ENCODE measurements at regions not wholly inside any gene's neighbourhood (a gene's known extent, or its start where the extent isn't known, plus 50 kb on each side); places are given as distances from the start of the nearest gene placed in this dataset.

- peak in 1 of 2 donors; percentile 60 for DNase-seq
- H3K4ac ChIP-seq (ENCODE audit: low read depth, low read length), result no peak overlapping the region
- no peak overlapping the region for H3K9ac ChIP-seq (ENCODE audit: low read length)
- WGBS (ENCODE audit: extremely low coverage, insufficient coverage, insufficient read length), result no CpG with 5 or more reads among the region's 1 CpG
- no peaks in the 10 kb centered on the region for H3K9me3 ChIP-seq (ENCODE audit: insufficient read depth, low read depth, low read length)
- no peak overlapping the region for H4K91ac ChIP-seq (ENCODE audit: low read depth, low read length)
- H2BK5ac ChIP-seq (ENCODE audit: low read depth, low read length, poor library complexity), result no peak overlapping the region
- H3K23ac ChIP-seq (ENCODE audit: low read length), result no peak overlapping the region
- H3K4me3 ChIP-seq (ENCODE audit: low read depth, low read length), result no peak overlapping the region
- H3K79me1 ChIP-seq (ENCODE audit: low read length), result peaks cover 4% of the 10 kb centered on the region
- no peak overlapping the region for H2BK120ac ChIP-seq (ENCODE audit: insufficient read depth, low read length, poor library complexity)
- H4K12ac ChIP-seq (ENCODE audit: low read depth, low read length), result no peak overlapping the region
- no peaks in the 10 kb centered on the region for H3K36me3 ChIP-seq (ENCODE audit: control insufficient read depth in 1 of 2, insufficient read depth in 2 of 2, low read length in 2 of 2)
- no peaks in the 10 kb centered on the region for H3K79me2 ChIP-seq (ENCODE audit: control insufficient read depth, insufficient read depth, low read length, poor library complexity)
- H3K18ac ChIP-seq (ENCODE audit: low read length), result no peak overlapping the region
- no peak overlapping the region for H2AK5ac ChIP-seq (ENCODE audit: low read length)
- no peak overlapping the region for H3K27ac ChIP-seq (ENCODE audit: low read depth, low read length)
- H3K27me3 ChIP-seq (ENCODE audit: insufficient read depth, low read length), result no peaks in the 10 kb centered on the region
- H3K4me1 ChIP-seq (ENCODE audit: control insufficient read depth in 1 of 2, insufficient read depth in 2 of 2, low read length in 2 of 2), result peaks cover 2 to 7% of the 10 kb centered on the region in 2 experiments
- H2BK12ac ChIP-seq (ENCODE audit: low read length), result no peak overlapping the region
- no peak overlapping the region for H3K14ac ChIP-seq (ENCODE audit: low read length)
- H2AFZ ChIP-seq (ENCODE audit: insufficient read depth, low read length, poor library complexity), result no peak overlapping the region
- no peak overlapping the region for H3K4me2 ChIP-seq (ENCODE audit: low read length)
- H4K8ac ChIP-seq (ENCODE audit: low read depth, low read length), result no peak overlapping the region
Observed at GRCh38 chr10:57791546-57791945, 476.1 kb downstream of the IPMK start.

GRCh38 chr10:57790703-57791102 is 477.0 kb downstream of the IPMK start:
- Histone ChIP-seq H3K79me1 (ENCODE audit: low read length) (peaks cover 6% of the 10 kb centered on the region), H3K4me2 (ENCODE audit: low read length) (no peak overlapping the region), H4K91ac (ENCODE audit: low read depth, low read length) (no peak overlapping the region), H2BK120ac (ENCODE audit: insufficient read depth, low read length, poor library complexity) (no peak overlapping the region), H3K14ac (ENCODE audit: low read length) (no peak overlapping the region), H4K12ac (ENCODE audit: low read depth, low read length) (no peak overlapping the region), H3K27ac (ENCODE audit: low read depth, low read length) (no peak overlapping the region), H3K18ac (ENCODE audit: low read length) (no peak overlapping the region), H3K4me1 (ENCODE audit: control insufficient read depth in 1 of 2, insufficient read depth in 2 of 2, low read length in 2 of 2) (peaks cover 2 to 7% of the 10 kb centered on the region in 2 experiments), H3K27me3 (ENCODE audit: insufficient read depth, low read length) (no peaks in the 10 kb centered on the region), H3K4ac (ENCODE audit: low read depth, low read length) (no peak overlapping the region), H3K36me3 (ENCODE audit: control insufficient read depth in 1 of 2, insufficient read depth in 2 of 2, low read length in 2 of 2) (no peaks in the 10 kb centered on the region), H2AK5ac (ENCODE audit: low read length) (no peak overlapping the region), H3K9ac (ENCODE audit: low read length) (no peak overlapping the region), H3K23ac (ENCODE audit: low read length) (no peak overlapping the region), H3K4me3 (ENCODE audit: low read depth, low read length) (no peak overlapping the region), H2BK5ac (ENCODE audit: low read depth, low read length, poor library complexity) (no peak overlapping the region), H4K8ac (ENCODE audit: low read depth, low read length) (no peak overlapping the region), H3K9me3 (ENCODE audit: insufficient read depth, low read depth, low read length) (no peaks in the 10 kb centered on the region), H2AFZ (ENCODE audit: insufficient read depth, low read length, poor library complexity) (no peak overlapping the region), H3K79me2 (ENCODE audit: control insufficient read depth, insufficient read depth, low read length, poor library complexity) (no peaks in the 10 kb centered on the region), H2BK12ac (ENCODE audit: low read length) (peak overlapping the region; percentile 8)
- DNase-seq, result no peak
- no CpG with 5 or more reads among the region's 1 CpG for WGBS (ENCODE audit: extremely low coverage, insufficient coverage, insufficient read length)

GRCh38 chr10:57788117-57788516 is 479.6 kb downstream of the IPMK start:
- Histone ChIP-seq H3K9me3 (ENCODE audit: insufficient read depth, low read depth, low read length) (no peaks in the 10 kb centered on the region), H3K79me1 (ENCODE audit: low read length) (peaks cover 10% of the 10 kb centered on the region), H4K91ac (ENCODE audit: low read depth, low read length) (no peak overlapping the region), H2AK5ac (ENCODE audit: low read length) (no peak overlapping the region), H3K27ac (ENCODE audit: low read depth, low read length) (no peak overlapping the region), H2AFZ (ENCODE audit: insufficient read depth, low read length, poor library complexity) (no peak overlapping the region), H3K36me3 (ENCODE audit: control insufficient read depth in 1 of 2, insufficient read depth in 2 of 2, low read length in 2 of 2) (no peaks in the 10 kb centered on the region), H3K23ac (ENCODE audit: low read length) (no peak overlapping the region), H3K14ac (ENCODE audit: low read length) (no peak overlapping the region), H3K4me3 (ENCODE audit: low read depth, low read length) (no peak overlapping the region), H3K4me2 (ENCODE audit: low read length) (no peak overlapping the region), H3K27me3 (ENCODE audit: insufficient read depth, low read length) (no peaks in the 10 kb centered on the region), H3K18ac (ENCODE audit: low read length) (no peak overlapping the region), H3K79me2 (ENCODE audit: control insufficient read depth, insufficient read depth, low read length, poor library complexity) (no peaks in the 10 kb centered on the region), H3K4me1 (ENCODE audit: control insufficient read depth in 1 of 2, insufficient read depth in 2 of 2, low read length in 2 of 2) (peaks cover 2 to 7% of the 10 kb centered on the region in 2 experiments), H3K4ac (ENCODE audit: low read depth, low read length) (no peak overlapping the region), H4K12ac (ENCODE audit: low read depth, low read length) (no peak overlapping the region), H3K9ac (ENCODE audit: low read length) (no peak overlapping the region), H2BK12ac (ENCODE audit: low read length) (no peak overlapping the region), H2BK5ac (ENCODE audit: low read depth, low read length, poor library complexity) (no peak overlapping the region), H4K8ac (ENCODE audit: low read depth, low read length) (no peak overlapping the region), H2BK120ac (ENCODE audit: insufficient read depth, low read length, poor library complexity) (no peak overlapping the region)
- WGBS (ENCODE audit: extremely low coverage, insufficient coverage, insufficient read length), result no CpG with 5 or more reads among the region's 3 CpGs
- DNase-seq, result no peak

- Histone ChIP-seq H3K27ac (ENCODE audit: low read depth, low read length) (peak overlapping the region; percentile 57), H2AK5ac (ENCODE audit: low read length) (no peak overlapping the region), H3K9ac (ENCODE audit: low read length) (no peak overlapping the region), H3K79me2 (ENCODE audit: control insufficient read depth, insufficient read depth, low read length, poor library complexity) (no peaks in the 10 kb centered on the region), H3K18ac (ENCODE audit: low read length) (no peak overlapping the region), H3K79me1 (ENCODE audit: low read length) (peaks cover 10% of the 10 kb centered on the region), H2BK12ac (ENCODE audit: low read length) (peak overlapping the region; percentile 70), H3K4me3 (ENCODE audit: low read depth, low read length) (no peak overlapping the region), H3K23ac (ENCODE audit: low read length) (no peak overlapping the region), H3K36me3 (ENCODE audit: control insufficient read depth in 1 of 2, insufficient read depth in 2 of 2, low read length in 2 of 2) (no peaks in the 10 kb centered on the region), H2AFZ (ENCODE audit: insufficient read depth, low read length, poor library complexity) (no peak overlapping the region), H3K4me1 (ENCODE audit: control insufficient read depth in 1 of 2, insufficient read depth in 2 of 2, low read length in 2 of 2) (peaks cover 2 to 7% of the 10 kb centered on the region in 2 experiments), H2BK5ac (ENCODE audit: low read depth, low read length, poor library complexity) (peak overlapping the region; percentile 92), H3K14ac (ENCODE audit: low read length) (peak overlapping the region; percentile 54), H3K4ac (ENCODE audit: low read depth, low read length) (no peak overlapping the region), H2BK120ac (ENCODE audit: insufficient read depth, low read length, poor library complexity) (peak overlapping the region; percentile 94), H4K91ac (ENCODE audit: low read depth, low read length) (peak overlapping the region; percentile 84), H3K9me3 (ENCODE audit: insufficient read depth, low read depth, low read length) (no peaks in the 10 kb centered on the region), H3K4me2 (ENCODE audit: low read length) (no peak overlapping the region), H3K27me3 (ENCODE audit: insufficient read depth, low read length) (no peaks in the 10 kb centered on the region), H4K8ac (ENCODE audit: low read depth, low read length) (peak overlapping the region; percentile 66), H4K12ac (ENCODE audit: low read depth, low read length) (no peak overlapping the region)
- no CpG with 5 or more reads among the region's 6 CpGs for whole genome bisulfite sequencing (ENCODE audit: extremely low coverage, insufficient coverage, insufficient read length)
- peak in 1 of 2 donors; percentile 3 for DNase-seq
Observed at GRCh38 chr10:57786850-57787750, 480.6 kb downstream of the IPMK start.

All from trophoblast cell (in vitro differentiated cells and primary cell).